Lung (tissue), 11 donors: ENCODE measurements at regions not wholly inside any gene's neighbourhood (a gene's known extent, or its start where the extent isn't known, plus 50 kb on each side); places are given as distances from the start of the nearest gene placed in this dataset.

Source experiments
- ATAC-seq: fragments of 200-7000 bp; cut with Tn5 transposase; one replicate; pipeline ENCODE4 v1.9.1; 2020; ENCODE audit warnings: moderate number of reproducible peaks; ENCODE audit not compliant: insufficient read depth, low FRiP score
- DNase-seq, 3 donors: peaks; one replicate each; pipeline ENCODE4 v3.0.0-alpha.2; 2013 to 2017
- H3K27ac ChIP-seq, 2 donors: one replicate each; pipeline ENCODE4 v1.5.1; 2013; ENCODE audit warnings: mild to moderate bottlenecking in 2 of 2, moderate library complexity in 2 of 2, control low read depth in 1 of 2, inconsistent platforms in 1 of 2, low read depth in 1 of 2, low read length in 1 of 2
- H3K27me3 ChIP-seq, 3 donors: one replicate each; pipeline ENCODE4 v1.5.1; 2013; ENCODE audit warnings: low read length in 2 of 3; ENCODE audit not compliant: control insufficient read depth in 3 of 3, insufficient read depth in 3 of 3
- H3K36me3 ChIP-seq, 4 donors: one replicate each; pipeline ENCODE4 v1.5.1; 2013; ENCODE audit warnings: low read length in 4 of 4, mild to moderate bottlenecking in 1 of 4, moderate library complexity in 1 of 4; ENCODE audit not compliant: control insufficient read depth in 4 of 4, insufficient read depth in 4 of 4
- H3K4me1 ChIP-seq, 5 donors: one replicate each; pipeline ENCODE4 v1.5.1; 2013; ENCODE audit warnings: low read length in 5 of 5, mild to moderate bottlenecking in 2 of 5, moderate library complexity in 1 of 5; ENCODE audit not compliant: control insufficient read depth in 5 of 5, insufficient read depth in 5 of 5
- H3K4me3 ChIP-seq: one replicate; pipeline ENCODE4 v1.5.1; 2013; ENCODE audit warnings: mild to moderate bottlenecking, control low read depth, moderate library complexity
- H3K9ac ChIP-seq, 2 donors: one replicate each; pipeline ENCODE4 v1.5.1; 2013; ENCODE audit warnings: low read length in 2 of 2, control low read depth in 1 of 2; ENCODE audit not compliant: insufficient read depth in 1 of 2
- H3K9me3 ChIP-seq, 4 donors: one replicate each; pipeline ENCODE4 v1.5.1; 2013; ENCODE audit warnings: low read length in 3 of 4, mild to moderate bottlenecking in 1 of 4, moderate library complexity in 1 of 4; ENCODE audit not compliant: control insufficient read depth in 4 of 4, insufficient read depth in 3 of 4
- CTCF ChIP-seq: IDR thresholded peaks from 2 replicates; pipeline ENCODE4 v1.5.1; 2012; ENCODE audit warnings: mild to moderate bottlenecking; ENCODE audit errors: control extremely low read depth, extremely low read depth
- WGBS, 2 donors: extraction: QIAGEN DNeasy Blood & Tissue Kit; methylation state at CpG; one replicate each; pipeline ENCODE4 v1.1.7; 2013; 5-methylcytosine and 5-hydroxymethylcytosine counted together
- donor health status: control.
- donor health status: control.
- donor health status: Bipolar disorder and iron deficiency.
- donor health status: healthy.
- donor health status: DM: yes; HTN: yes; CAD: no.

- DNase-seq (peak in 1 of 3 donors; percentile 16), ATAC-seq (no peak)
- no peak overlapping the region for H3K9ac ChIP-seq
- H3K4me3 ChIP-seq, result no peak overlapping the region
- H3K27ac ChIP-seq, result no peak overlapping the region
- 79 to 84% methylated on average over 3 of the region's 3 CpGs for whole genome bisulfite sequencing, 2 donors
- no peak for TF ChIP-seq CTCF
- H3K4me1 ChIP-seq, result peaks cover 0 to 4% (median 0%) of the 10 kb centered on the region in 5 donors
- H3K9me3 ChIP-seq, result peaks cover 0 to 20% (median 7%) of the 10 kb centered on the region in 4 donors
- no peaks in the 10 kb centered on the region for H3K27me3 ChIP-seq
- no peaks in the 10 kb centered on the region for H3K36me3 ChIP-seq
Measured at GRCh38 chr12:31849090-31849687, 110.0 kb upstream of the RESF1 start.

GRCh38 chr12:31846405-31846804 lies 112.8 kb upstream of the RESF1 start:
- DNase-seq, result no peak
- TF ChIP-seq CTCF, result no peak
- Histone ChIP-seq H3K27me3 (no peaks in the 10 kb centered on the region), H3K9ac (no peak overlapping the region), H3K4me1 (peaks cover 0 to 4% (median 0%) of the 10 kb centered on the region in 5 donors), H3K4me3 (no peak overlapping the region), H3K27ac (no peak overlapping the region), H3K9me3 (peaks cover 0 to 19% (median 7%) of the 10 kb centered on the region in 4 donors), H3K36me3 (no peaks in the 10 kb centered on the region)
- ATAC-seq, result no peak

GRCh38 chr12:31845613-31846322 lies 113.4 kb upstream of the RESF1 start:
- DNase-seq (no peak), ATAC-seq (no peak)
- no peak for TF ChIP-seq CTCF
- Histone ChIP-seq H3K36me3 (no peaks in the 10 kb centered on the region), H3K4me3 (no peak overlapping the region), H3K27me3 (no peaks in the 10 kb centered on the region), H3K9me3 (peaks cover 0 to 12% (median 7%) of the 10 kb centered on the region in 4 donors), H3K27ac (no peak overlapping the region), H3K4me1 (peaks cover 0 to 4% (median 0%) of the 10 kb centered on the region in 5 donors), H3K9ac (no peak overlapping the region)
- 63 to 88% methylated on average over 6 of the region's 6 CpGs for WGBS, 2 donors
